ENCODE measurements at regions not wholly inside any gene's neighbourhood (a gene's known extent, or its start where the extent isn't known, plus 50 kb on each side); places are given as distances from the start of the nearest gene placed in this dataset.

DNA sequence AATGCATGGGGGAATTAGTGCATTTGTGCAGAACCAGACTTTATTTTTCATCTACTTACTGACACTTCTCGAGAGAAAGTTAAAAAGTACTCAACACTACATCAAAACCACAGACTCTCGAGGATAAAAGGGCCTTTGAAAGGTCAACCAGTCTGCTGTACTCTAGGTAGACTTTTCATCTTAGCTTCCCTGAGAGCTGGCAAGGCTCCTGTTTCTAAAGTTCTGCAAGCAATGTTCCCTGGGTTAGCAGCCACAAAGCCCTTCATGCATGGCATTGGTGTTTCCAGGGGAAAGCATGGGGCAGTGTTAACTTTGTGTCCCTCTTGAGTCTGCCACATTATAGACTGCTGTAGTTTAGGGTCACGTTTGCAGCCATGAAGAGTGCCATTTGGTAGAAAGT lies 106.4 kb upstream of the PFN2 start:
- Histone ChIP-seq H3K4me2 (ENCODE audit: extremely low read depth, insufficient read depth, low read length) (no peak overlapping the region), H3K36me3 (ENCODE audit: control insufficient read depth, insufficient read depth, low read length) (no peaks in the 10 kb centered on the region), H3K4me3 (replicated peaks in 1 of 4; ENCODE audit: control extremely low read depth in 1 of 4, insufficient read depth in 1 of 4, low read depth in 3 of 4, low read length in 4 of 4) (no peak overlapping the region), H4K20me1 (ENCODE audit: control insufficient read depth, extremely low read depth, insufficient read depth, low read length) (no peaks in the 10 kb centered on the region), H3K9ac (ENCODE audit: insufficient read depth, low read length) (no peak overlapping the region), H3K27ac (ENCODE audit: insufficient read depth, low read length) (no peak overlapping the region), H3K79me2 (ENCODE audit: control insufficient read depth, insufficient read depth, low read length) (no peaks in the 10 kb centered on the region), H3K4me1 (ENCODE audit: control insufficient read depth, extremely low read depth, insufficient read depth, low read length) (peaks cover 27% of the 10 kb centered on the region), H3K27me3 (ENCODE audit: control insufficient read depth, insufficient read depth, low read length) (no peaks in the 10 kb centered on the region), H3K9me3 (ENCODE audit: control insufficient read depth, insufficient read depth, low read depth, low read length) (peaks cover 2% of the 10 kb centered on the region), H2AFZ (ENCODE audit: low read length) (no peak overlapping the region)
- DNase-seq (ENCODE audit: low read depth in 2 of 2), result peak in 1 of 2 donors; percentile 56
- TF ChIP-seq EZH2 (IDR thresholded peaks at IDR 0.05; ENCODE audit: low read length, missing control alignments), result no peak
- TF ChIP-seq, protein P1, sequence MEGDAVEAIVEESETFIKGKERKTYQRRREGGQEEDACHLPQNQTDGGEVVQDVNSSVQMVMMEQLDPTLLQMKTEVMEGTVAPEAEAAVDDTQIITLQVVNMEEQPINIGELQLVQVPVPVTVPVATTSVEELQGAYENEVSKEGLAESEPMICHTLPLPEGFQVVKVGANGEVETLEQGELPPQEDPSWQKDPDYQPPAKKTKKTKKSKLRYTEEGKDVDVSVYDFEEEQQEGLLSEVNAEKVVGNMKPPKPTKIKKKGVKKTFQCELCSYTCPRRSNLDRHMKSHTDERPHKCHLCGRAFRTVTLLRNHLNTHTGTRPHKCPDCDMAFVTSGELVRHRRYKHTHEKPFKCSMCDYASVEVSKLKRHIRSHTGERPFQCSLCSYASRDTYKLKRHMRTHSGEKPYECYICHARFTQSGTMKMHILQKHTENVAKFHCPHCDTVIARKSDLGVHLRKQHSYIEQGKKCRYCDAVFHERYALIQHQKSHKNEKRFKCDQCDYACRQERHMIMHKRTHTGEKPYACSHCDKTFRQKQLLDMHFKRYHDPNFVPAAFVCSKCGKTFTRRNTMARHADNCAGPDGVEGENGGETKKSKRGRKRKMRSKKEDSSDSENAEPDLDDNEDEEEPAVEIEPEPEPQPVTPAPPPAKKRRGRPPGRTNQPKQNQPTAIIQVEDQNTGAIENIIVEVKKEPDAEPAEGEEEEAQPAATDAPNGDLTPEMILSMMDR (conservative IDR thresholded peaks at IDR 0.05 in 1 of 2, IDR thresholded peaks at IDR 0.05 in 1 of 2; ENCODE audit: low read depth in 1 of 2, low read length in 2 of 2), result no peak

DNA sequence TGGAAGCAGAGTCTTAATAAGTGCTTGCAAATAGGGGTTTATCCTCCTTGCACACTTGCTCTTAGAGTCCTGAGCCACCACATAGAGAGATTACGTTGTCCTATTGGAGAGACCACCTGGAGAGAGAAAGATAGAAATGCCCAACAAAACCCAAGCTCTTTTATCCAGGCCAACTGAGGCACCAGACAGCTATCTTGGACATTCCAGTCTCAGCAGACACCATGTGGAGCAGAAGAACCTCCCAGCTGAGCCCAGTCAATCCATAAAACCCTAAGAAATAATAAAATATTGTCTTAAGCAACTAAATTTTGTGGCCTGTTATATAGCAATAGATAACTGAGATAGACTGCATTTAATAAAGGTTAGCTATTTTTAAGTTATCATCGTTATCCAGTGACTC lies 105.7 kb upstream of the PFN2 start:
- H3K79me2 ChIP-seq (ENCODE audit: control insufficient read depth, insufficient read depth, low read length), result no peaks in the 10 kb centered on the region
- peaks cover 26% of the 10 kb centered on the region for H3K4me1 ChIP-seq (ENCODE audit: control insufficient read depth, extremely low read depth, insufficient read depth, low read length)
- no peak for DNase-seq (ENCODE audit: low read depth in 2 of 2)
- H3K27ac ChIP-seq (ENCODE audit: insufficient read depth, low read length), result no peak overlapping the region
- H3K9me3 ChIP-seq (ENCODE audit: control insufficient read depth, insufficient read depth, low read depth, low read length), result peaks cover 2% of the 10 kb centered on the region
- no peaks in the 10 kb centered on the region for H4K20me1 ChIP-seq (ENCODE audit: control insufficient read depth, extremely low read depth, insufficient read depth, low read length)
- TF ChIP-seq, protein P1 (conservative IDR thresholded peaks at IDR 0.05 in 1 of 2, IDR thresholded peaks at IDR 0.05 in 1 of 2; ENCODE audit: low read depth in 1 of 2, low read length in 2 of 2), result no peak
- TF ChIP-seq EZH2 (IDR thresholded peaks at IDR 0.05; ENCODE audit: low read length, missing control alignments), result no peak
- H3K4me3 ChIP-seq (replicated peaks in 1 of 4; ENCODE audit: control extremely low read depth in 1 of 4, insufficient read depth in 1 of 4, low read depth in 3 of 4, low read length in 4 of 4), result no peak overlapping the region
- H2AFZ ChIP-seq (ENCODE audit: low read length), result no peak overlapping the region
- no peak overlapping the region for H3K4me2 ChIP-seq (ENCODE audit: extremely low read depth, insufficient read depth, low read length)
- H3K36me3 ChIP-seq (ENCODE audit: control insufficient read depth, insufficient read depth, low read length), result no peaks in the 10 kb centered on the region
- H3K9ac ChIP-seq (ENCODE audit: insufficient read depth, low read length), result no peak overlapping the region
- H3K27me3 ChIP-seq (ENCODE audit: control insufficient read depth, insufficient read depth, low read length), result no peaks in the 10 kb centered on the region

DNA sequence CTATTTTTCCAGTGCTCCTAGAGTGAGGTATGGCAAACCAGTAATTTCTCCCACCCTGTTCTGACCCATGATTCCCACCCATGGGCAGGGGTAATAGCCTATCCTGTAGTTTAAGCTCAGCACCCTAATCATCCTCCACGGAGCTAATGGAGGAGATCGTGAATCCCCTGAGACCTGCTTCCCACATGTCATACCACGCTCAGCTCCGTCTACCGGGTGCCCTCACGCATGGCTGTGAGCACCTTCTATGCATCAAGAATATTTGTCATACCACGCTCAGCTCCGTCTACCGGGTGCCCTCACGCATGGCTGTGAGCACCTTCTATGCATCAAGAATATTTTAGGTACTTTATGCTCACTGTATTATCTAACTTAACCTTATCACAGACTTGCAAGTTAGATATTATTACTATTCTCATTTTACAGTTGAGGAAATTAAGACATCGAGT lies 104.7 kb upstream of the PFN2 start:
- no peak for DNase-seq (ENCODE audit: low read depth in 2 of 2)
- Histone ChIP-seq H3K27ac (ENCODE audit: insufficient read depth, low read length) (no peak overlapping the region), H3K36me3 (ENCODE audit: control insufficient read depth, insufficient read depth, low read length) (no peaks in the 10 kb centered on the region), H3K79me2 (ENCODE audit: control insufficient read depth, insufficient read depth, low read length) (no peaks in the 10 kb centered on the region), H3K4me1 (ENCODE audit: control insufficient read depth, extremely low read depth, insufficient read depth, low read length) (peaks cover 25% of the 10 kb centered on the region), H2AFZ (ENCODE audit: low read length) (no peak overlapping the region), H3K9me3 (ENCODE audit: control insufficient read depth, insufficient read depth, low read depth, low read length) (peaks cover 2% of the 10 kb centered on the region), H3K9ac (ENCODE audit: insufficient read depth, low read length) (no peak overlapping the region), H4K20me1 (ENCODE audit: control insufficient read depth, extremely low read depth, insufficient read depth, low read length) (no peaks in the 10 kb centered on the region), H3K4me3 (replicated peaks in 1 of 4; ENCODE audit: control extremely low read depth in 1 of 4, insufficient read depth in 1 of 4, low read depth in 3 of 4, low read length in 4 of 4) (no peak overlapping the region), H3K4me2 (ENCODE audit: extremely low read depth, insufficient read depth, low read length) (no peak overlapping the region), H3K27me3 (ENCODE audit: control insufficient read depth, insufficient read depth, low read length) (no peaks in the 10 kb centered on the region)
- no peak for TF ChIP-seq EZH2 (IDR thresholded peaks at IDR 0.05; ENCODE audit: low read length, missing control alignments)
- TF ChIP-seq, protein P1 (conservative IDR thresholded peaks at IDR 0.05 in 1 of 2, IDR thresholded peaks at IDR 0.05 in 1 of 2; ENCODE audit: low read depth in 1 of 2, low read length in 2 of 2), result no peak

Data from fibroblast of lung (primary cell).